ENCODE measurements at regions not wholly inside any gene's neighbourhood (a gene's known extent, or its start where the extent isn't known, plus 50 kb on each side); places are given as distances from the start of the nearest gene placed in this dataset.
"Not testable (repeated sequence)": the region's sequence is repeated elsewhere in the genome, so short reads cannot be mapped to it uniquely, and the experiment has no call there.

- intact Hi-C loops (cut with micrococcal nuclease), result no loop called here
Measured at GRCh38 chr1:5603353-5604104, 388.7 kb downstream of the NPHP4 start.

DNA sequence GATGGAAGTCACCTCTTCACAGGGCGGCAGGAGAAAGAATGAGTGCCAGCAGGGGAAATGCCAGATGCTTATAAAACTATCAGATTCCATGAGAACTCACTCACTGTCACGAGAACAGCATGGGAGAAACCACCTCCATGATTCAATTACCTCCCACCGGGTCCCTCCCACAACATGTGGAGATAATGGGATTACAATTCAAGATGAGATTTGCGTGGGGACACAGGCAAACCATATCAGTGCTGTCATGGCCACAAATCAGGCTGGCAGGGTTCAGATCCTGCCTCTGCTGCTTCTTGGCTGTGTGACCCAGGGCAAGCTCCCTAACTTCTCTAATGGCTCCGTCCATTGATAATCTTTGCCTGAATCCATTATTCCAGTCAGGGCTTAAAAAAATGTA, 389.5 kb downstream of the NPHP4 start:
- intact Hi-C loops (cut with micrococcal nuclease), result not testable (repeated sequence)

DNA sequence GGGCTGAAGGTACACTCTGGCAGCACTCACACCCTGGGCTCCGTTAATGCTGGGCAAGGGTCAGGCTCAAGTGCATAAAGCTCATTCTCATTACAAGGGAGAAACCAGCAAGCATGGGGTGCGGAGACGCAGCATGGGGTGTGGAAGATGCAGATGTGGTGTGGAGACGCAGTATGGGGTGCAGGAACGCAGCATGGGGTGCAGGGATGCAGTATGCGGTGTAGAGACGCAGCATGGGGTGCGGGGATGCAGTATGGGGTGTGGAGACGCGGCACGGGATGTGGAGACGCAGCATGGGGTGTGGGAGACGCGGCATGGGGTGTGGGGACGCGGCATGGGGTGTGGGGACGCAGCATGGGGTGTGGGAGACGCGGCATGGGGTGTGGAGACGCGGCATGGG, 390.7 kb downstream of the NPHP4 start:
- intact Hi-C loops (cut with micrococcal nuclease), result no loop called here

- intact Hi-C loops (cut with micrococcal nuclease), result no loop called here
Measured at GRCh38 chr1:5599541-5599940, 392.7 kb downstream of the NPHP4 start.

GRCh38 chr1:5598824-5599395, 393.3 kb downstream of the NPHP4 start:
- intact Hi-C loops (cut with micrococcal nuclease), result no loop called here

GRCh38 chr1:5597991-5598823, 394.0 kb downstream of the NPHP4 start:
- intact Hi-C loops (cut with micrococcal nuclease), result no loop called here

GRCh38 chr1:5597171-5597850, 394.9 kb downstream of the NPHP4 start:
- intact Hi-C loops (cut with micrococcal nuclease), result no loop called here

DNA sequence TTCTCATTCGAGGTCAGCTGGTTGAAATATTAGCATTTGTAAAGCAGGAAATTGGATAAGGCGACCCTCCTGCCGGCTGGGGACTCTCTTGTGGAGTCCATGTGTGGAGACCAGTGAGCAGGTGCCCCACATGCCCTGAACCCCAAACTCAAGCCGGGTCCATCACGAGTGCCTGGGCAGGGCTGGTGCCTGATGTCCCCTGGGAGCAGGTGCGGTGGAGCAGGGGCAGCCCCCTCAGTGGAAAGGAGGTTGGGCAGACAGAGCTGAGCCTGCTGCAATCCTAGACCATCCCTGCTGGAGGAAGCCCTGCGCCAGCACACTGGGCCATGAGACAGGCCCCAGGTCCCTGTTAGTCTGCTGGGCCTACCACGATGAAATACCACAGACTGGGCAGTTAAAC, 395.6 kb downstream of the NPHP4 start:
- intact Hi-C loops (cut with micrococcal nuclease), result no loop called here

DNA sequence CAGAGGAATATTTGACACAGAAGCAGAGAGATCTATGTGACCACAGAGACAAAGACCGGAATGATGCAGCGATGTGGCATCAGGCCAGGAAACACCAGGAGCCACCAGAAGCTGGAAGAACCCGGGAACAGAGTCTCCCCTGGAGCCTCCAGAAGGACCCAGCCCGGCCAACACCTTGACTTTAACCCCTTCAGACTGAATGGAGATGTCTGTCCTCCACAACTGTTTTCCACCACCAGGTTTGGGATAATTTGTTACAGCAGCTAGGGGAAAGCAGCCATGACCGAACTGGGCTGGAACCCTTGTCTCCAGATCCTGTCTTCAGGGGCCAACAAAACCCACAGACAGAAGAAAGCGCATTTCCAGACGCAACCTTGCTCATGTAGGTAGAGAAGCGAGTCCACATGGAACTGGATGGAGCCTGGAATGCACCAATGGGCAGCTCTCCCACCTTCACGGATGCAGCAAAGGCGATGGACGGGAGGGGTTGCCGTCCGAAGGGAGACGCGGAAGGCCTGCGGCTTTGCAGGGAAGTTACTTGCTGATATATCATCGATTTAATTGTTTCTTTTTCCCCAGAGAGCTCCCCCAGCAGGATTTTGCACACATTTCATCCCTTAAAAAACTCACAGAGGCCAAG, 396.6 kb downstream of the NPHP4 start:
- intact Hi-C loops (cut with micrococcal nuclease), result no loop called here

- intact Hi-C loops (cut with micrococcal nuclease), result no loop called here
Measured at GRCh38 chr1:5594056-5594956, 397.9 kb downstream of the NPHP4 start.

DNA sequence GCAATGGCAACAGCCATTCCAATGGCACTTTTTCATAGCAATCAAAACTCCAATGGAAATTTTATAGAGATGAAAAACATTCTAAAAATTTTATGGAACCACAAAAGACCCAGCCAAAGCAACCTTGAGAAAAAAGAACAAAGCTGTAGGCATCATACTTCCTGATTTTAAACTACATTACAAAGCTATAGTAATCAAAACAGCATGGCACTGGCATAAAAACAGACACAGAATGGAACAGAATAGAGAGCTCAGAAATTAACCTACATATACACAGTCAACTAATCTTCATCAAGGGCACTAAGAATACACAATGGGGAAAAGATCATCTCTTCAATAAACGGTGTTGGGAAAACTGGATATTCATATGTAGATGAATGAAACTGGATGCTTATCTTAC, 401.5 kb downstream of the NPHP4 start:
- intact Hi-C loops (cut with micrococcal nuclease), result no loop called here

DNA sequence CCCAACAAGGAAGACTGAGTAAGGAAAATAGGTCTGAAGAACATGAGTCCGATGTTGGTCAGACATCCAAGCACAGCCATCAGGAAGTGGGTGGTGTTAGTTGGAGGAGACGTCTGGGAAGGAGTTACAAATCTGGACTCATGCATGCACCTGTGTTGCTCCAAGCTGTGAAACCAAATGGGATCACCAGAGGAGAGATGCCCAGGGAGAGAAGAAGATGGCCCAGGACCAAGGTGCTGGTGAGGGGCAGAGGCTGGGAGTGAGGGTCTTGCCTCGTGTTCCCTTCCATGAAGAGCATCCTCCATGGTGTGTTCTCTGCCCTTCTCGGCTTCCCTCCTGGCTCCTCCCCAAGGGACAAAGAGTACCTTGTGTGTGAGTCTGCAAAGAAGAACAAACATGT, 405.6 kb downstream of the NPHP4 start:
- intact Hi-C loops (cut with micrococcal nuclease), result no loop called here

GRCh38 chr1:5585256-5585655, 407.0 kb downstream of the NPHP4 start:
- intact Hi-C loops (cut with micrococcal nuclease), result no loop called here

- intact Hi-C loops (cut with micrococcal nuclease), result no loop called here
Measured at GRCh38 chr1:5580926-5581325, 411.3 kb downstream of the NPHP4 start.

- intact Hi-C loops (cut with micrococcal nuclease), result no loop called here
Measured at GRCh38 chr1:5579966-5580365, 412.3 kb downstream of the NPHP4 start.

DNA sequence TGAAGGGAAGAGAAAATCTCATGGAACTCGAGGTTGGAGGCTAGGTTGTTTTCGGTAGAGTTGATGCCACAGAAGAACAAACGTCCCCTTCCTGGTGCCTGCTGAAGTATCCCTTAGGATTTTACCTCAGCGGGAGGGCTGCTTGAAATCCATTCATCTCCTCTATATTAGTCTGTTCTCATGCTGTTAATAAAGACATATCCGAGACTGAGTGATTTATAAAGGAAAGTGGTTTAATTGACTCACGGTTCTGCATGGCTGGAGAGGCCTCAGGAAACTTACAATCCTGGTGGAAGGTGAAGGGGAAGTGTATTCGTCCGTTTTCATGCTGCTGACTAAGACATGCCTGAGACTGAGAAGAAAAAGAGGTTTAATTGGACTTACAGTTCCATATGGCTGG, 413.5 kb downstream of the NPHP4 start:
- intact Hi-C loops (cut with micrococcal nuclease), result no loop called here

GRCh38 chr1:5577255-5578040, 414.8 kb downstream of the NPHP4 start:
- intact Hi-C loops (cut with micrococcal nuclease), result no loop called here

- intact Hi-C loops (cut with micrococcal nuclease), result no loop called here
Measured at GRCh38 chr1:5576673-5577065, 415.6 kb downstream of the NPHP4 start.

DNA sequence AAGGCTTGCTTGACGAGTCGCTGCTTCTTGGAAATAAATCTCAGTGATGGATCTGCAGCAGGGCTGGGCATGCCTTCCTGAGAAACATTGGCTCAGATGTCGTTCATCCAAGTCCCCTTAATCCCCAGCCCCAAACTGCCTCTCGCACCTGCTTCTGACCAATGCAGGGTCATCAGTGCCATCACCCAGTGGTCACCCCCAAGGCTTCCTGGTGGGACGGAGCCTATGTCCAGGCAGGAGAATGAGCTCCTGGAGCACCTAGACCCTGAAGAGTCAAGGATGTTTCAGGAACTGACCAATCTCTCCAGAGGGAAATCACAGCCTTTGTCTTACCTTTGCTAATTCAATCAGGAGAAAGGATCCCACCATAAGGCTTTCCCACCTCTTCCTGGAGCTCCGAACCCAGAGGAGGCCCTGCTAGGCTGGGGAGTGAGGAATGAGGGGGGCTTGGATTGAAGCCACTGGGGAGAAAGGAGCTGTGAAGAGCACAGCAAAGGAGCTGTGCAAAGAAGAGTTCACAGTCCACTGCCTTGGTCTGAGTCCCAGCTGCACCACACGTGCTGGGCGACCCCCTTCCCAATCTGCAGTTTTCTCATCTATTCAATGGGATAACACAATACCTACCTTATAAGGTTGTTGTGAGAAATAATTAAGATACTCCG, 416.1 kb downstream of the NPHP4 start:
- intact Hi-C loops (cut with micrococcal nuclease), result no loop called here

Measured in T-helper 1 cell treated with Interleukin-12 subunit alpha and Interleukin-12 subunit beta and Interleukin-4 antibody, amounts not matched to agents 30 ng/mL and 1 ng/mL, for 36 hours (primary cell).